ENCODE measurements at regions not wholly inside any gene's neighbourhood (a gene's known extent, or its start where the extent isn't known, plus 50 kb on each side); places are given as distances from the start of the nearest gene placed in this dataset.

- no peak overlapping the region for H2BK20ac ChIP-seq (ENCODE audit: low read depth, low read length, poor library complexity, severe bottlenecking)
- Mint-ChIP-seq H3K27ac (no peak overlapping the region), H3K4me1 (peaks cover 13 to 16% of the 10 kb centered on the region in 2 experiments), H3K27me3 (ENCODE audit: low read depth) (peaks cover 3% of the 10 kb centered on the region; the same call in 1 of the 2 replicates), H3K9me3 (no peaks in the 10 kb centered on the region), H3K36me3 (ENCODE audit: insufficient read depth in 1 of 3, low read depth in 3 of 3) (no peaks in the 10 kb centered on the region), H3K4me3 (no peak overlapping the region)
- H2BK15ac ChIP-seq (ENCODE audit: low read depth, low read length): no peak overlapping the region
- no peak overlapping the region for H2BK12ac ChIP-seq (ENCODE audit: insufficient read length, low read depth, low read length)
- no peaks in the 10 kb centered on the region for H3K79me1 ChIP-seq (ENCODE audit: insufficient read depth, low read depth, low read length, poor library complexity, severe bottlenecking)
- H3K27me3 ChIP-seq (ENCODE audit: insufficient read depth, low read length): no peaks in the 10 kb centered on the region
- H2AFZ ChIP-seq (ENCODE audit: low read length): no peak overlapping the region
- H3K9me3 ChIP-seq (ENCODE audit: control insufficient read depth, low read depth, low read length): no peaks in the 10 kb centered on the region
- no peak overlapping the region for H4K91ac ChIP-seq (ENCODE audit: insufficient read length, low read depth, low read length)
- H3K4me1 ChIP-seq (ENCODE audit: insufficient read depth, low read length): no peaks in the 10 kb centered on the region
- H3K14ac ChIP-seq (ENCODE audit: insufficient read depth, low read length): no peak overlapping the region
- no peak overlapping the region for H4K8ac ChIP-seq (replicated peaks; ENCODE audit: insufficient read length, low read depth, low read length)
- no peak overlapping the region for H4K5ac ChIP-seq (ENCODE audit: insufficient read length, low read depth, low read length)
- no peak overlapping the region for H2BK5ac ChIP-seq (ENCODE audit: insufficient read length, low read length)
- no peak overlapping the region for H3K23ac ChIP-seq (ENCODE audit: insufficient read length, low read depth, low read length)
- TF ChIP-seq, protein P1, sequence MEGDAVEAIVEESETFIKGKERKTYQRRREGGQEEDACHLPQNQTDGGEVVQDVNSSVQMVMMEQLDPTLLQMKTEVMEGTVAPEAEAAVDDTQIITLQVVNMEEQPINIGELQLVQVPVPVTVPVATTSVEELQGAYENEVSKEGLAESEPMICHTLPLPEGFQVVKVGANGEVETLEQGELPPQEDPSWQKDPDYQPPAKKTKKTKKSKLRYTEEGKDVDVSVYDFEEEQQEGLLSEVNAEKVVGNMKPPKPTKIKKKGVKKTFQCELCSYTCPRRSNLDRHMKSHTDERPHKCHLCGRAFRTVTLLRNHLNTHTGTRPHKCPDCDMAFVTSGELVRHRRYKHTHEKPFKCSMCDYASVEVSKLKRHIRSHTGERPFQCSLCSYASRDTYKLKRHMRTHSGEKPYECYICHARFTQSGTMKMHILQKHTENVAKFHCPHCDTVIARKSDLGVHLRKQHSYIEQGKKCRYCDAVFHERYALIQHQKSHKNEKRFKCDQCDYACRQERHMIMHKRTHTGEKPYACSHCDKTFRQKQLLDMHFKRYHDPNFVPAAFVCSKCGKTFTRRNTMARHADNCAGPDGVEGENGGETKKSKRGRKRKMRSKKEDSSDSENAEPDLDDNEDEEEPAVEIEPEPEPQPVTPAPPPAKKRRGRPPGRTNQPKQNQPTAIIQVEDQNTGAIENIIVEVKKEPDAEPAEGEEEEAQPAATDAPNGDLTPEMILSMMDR (conservative IDR thresholded peaks at IDR 0.05): no peak
- H2BK120ac ChIP-seq (ENCODE audit: low read depth, low read length, poor library complexity, severe bottlenecking): no peak overlapping the region
- no peak overlapping the region for H3K4ac ChIP-seq (ENCODE audit: low read depth, low read length)
- no peaks in the 10 kb centered on the region for H4K20me1 ChIP-seq (ENCODE audit: control insufficient read depth, insufficient read depth, insufficient read length)
- no peak overlapping the region for H2AK5ac ChIP-seq (ENCODE audit: insufficient read length, low read length)
- no peaks in the 10 kb centered on the region for H3K79me2 ChIP-seq (ENCODE audit: insufficient read depth, low read length)
- H3K4me2 ChIP-seq (ENCODE audit: insufficient read depth, insufficient read length, low read length): no peak overlapping the region
- no CpG with 5 or more reads among the region's 8 CpGs for WGBS (ENCODE audit: extremely low coverage, insufficient read length, low lambda C conversion rate)
- H3K56ac ChIP-seq (ENCODE audit: insufficient read length, low read depth, low read length): no peak overlapping the region
- no peak overlapping the region for H3K9ac ChIP-seq (ENCODE audit: extremely low read depth, insufficient read length, low read length)
- no peak overlapping the region for H3K18ac ChIP-seq (ENCODE audit: insufficient read length, low read depth, low read length)
- H3K23me2 ChIP-seq (ENCODE audit: insufficient read length, low read depth, low read length, poor library complexity, severe bottlenecking): no peaks in the 10 kb centered on the region
- DNase-seq: no peak
- no peak overlapping the region for H3T11ph ChIP-seq (ENCODE audit: low read length)
- H3K27ac ChIP-seq (ENCODE audit: insufficient read length, low read depth, low read length): no peak overlapping the region
Measured at GRCh38 chr11:133705074-133705648, 140.2 kb downstream of the SPATA19 start.

Data from H9 (cell line).